ENCODE measurements at regions not wholly inside any gene's neighbourhood (a gene's known extent, or its start where the extent isn't known, plus 50 kb on each side); places are given as distances from the start of the nearest gene placed in this dataset.

GRCh38 chr4:116531026-116531425, 554.4 kb downstream of the TRAM1L1 start:
- TF ChIP-seq CTCF (IDR thresholded peaks at IDR 0.05 in 8 of 11, conservative IDR thresholded peaks at IDR 0.05 in 3 of 11) (no peak), POLR2A (IDR thresholded peaks at IDR 0.05) (no peak), POLR2AphosphoS5 (IDR thresholded peaks at IDR 0.05) (no peak)
